ENCODE measurements at regions not wholly inside any gene's neighbourhood (a gene's known extent, or its start where the extent isn't known, plus 50 kb on each side); places are given as distances from the start of the nearest gene placed in this dataset.

DNA sequence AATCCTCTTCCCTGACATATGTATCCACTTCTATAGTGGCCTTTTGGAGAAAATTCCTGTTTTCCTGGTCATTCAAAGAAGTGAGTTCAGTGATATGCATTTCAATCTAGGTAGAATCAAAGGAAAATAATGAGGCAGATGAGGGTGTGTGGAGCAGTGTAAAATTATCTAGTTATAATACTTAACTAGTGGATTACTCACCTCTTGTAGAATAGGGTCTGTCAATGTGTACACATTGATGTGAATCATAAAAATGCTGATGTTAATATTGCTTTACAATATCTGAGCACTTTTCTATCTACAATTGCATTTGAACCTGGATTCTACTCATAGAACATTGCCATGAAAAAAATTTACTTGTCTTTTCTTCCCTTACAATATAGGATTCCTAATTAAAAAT, 293.5 kb downstream of the GBA3 start:
- H3K27ac ChIP-seq (ENCODE audit: low read length in 2 of 2): no peak overlapping the region
- ChIA-PET POLR2A (no interaction called here), CTCF (no interaction called here)
- Mint-ChIP-seq H3K4me3 (no peak overlapping the region), H3K27me3 (no peaks in the 10 kb centered on the region), H3K27ac (no peak overlapping the region), H3K9me3 (ENCODE audit: insufficient read depth) (peaks cover 2% of the 10 kb centered on the region), H3K4me1 (no peaks in the 10 kb centered on the region)
- H3K4me2 ChIP-seq (replicated peaks; ENCODE audit: low read depth, low read length, poor library complexity, severe bottlenecking): no peak overlapping the region
- no peak for DNase-seq
- intact Hi-C loops (cut with micrococcal nuclease): no loop called here
- no peak overlapping the region for H3K9ac ChIP-seq (ENCODE audit: low read length)
- no peaks in the 10 kb centered on the region for H4K20me1 ChIP-seq (ENCODE audit: control insufficient read depth, insufficient read depth, low read length, poor library complexity, severe bottlenecking)
- no peaks in the 10 kb centered on the region for H3K27me3 ChIP-seq (replicated peaks in 1 of 4; ENCODE audit: control extremely low read depth in 1 of 4, control insufficient read depth in 3 of 4, insufficient read depth in 4 of 4, low read length in 3 of 4)
- H3K79me2 ChIP-seq (ENCODE audit: control insufficient read depth, insufficient read depth, low read length): no peaks in the 10 kb centered on the region
- H3K4me3 ChIP-seq (ENCODE audit: control extremely low read depth in 1 of 5, extremely low read depth in 1 of 5, insufficient read depth in 1 of 5, low read depth in 2 of 5, low read length in 4 of 5): no peak overlapping the region
- no peaks in the 10 kb centered on the region for H3K4me1 ChIP-seq (ENCODE audit: control insufficient read depth in 2 of 2, insufficient read depth in 2 of 2, low read length in 2 of 2)
- peaks cover 0 to 1% (median 0%) of the 10 kb centered on the region in 3 donors for H3K9me3 ChIP-seq (ENCODE audit: control extremely low read depth in 1 of 3, control insufficient read depth in 2 of 3, insufficient read depth in 1 of 3, low read length in 2 of 3)
- no peaks in the 10 kb centered on the region for H3K36me3 ChIP-seq (replicated peaks in 1 of 2; ENCODE audit: control extremely low read depth in 1 of 2, control insufficient read depth in 1 of 2, extremely low read depth in 1 of 2, insufficient read depth in 2 of 2, low read length in 1 of 2)
- no peak for TF ChIP-seq EZH2 (IDR thresholded peaks at IDR 0.05; ENCODE audit: borderline replicate concordance, insufficient read depth, low read depth, low read length, poor library complexity, severe bottlenecking)
- TF ChIP-seq, protein P1, sequence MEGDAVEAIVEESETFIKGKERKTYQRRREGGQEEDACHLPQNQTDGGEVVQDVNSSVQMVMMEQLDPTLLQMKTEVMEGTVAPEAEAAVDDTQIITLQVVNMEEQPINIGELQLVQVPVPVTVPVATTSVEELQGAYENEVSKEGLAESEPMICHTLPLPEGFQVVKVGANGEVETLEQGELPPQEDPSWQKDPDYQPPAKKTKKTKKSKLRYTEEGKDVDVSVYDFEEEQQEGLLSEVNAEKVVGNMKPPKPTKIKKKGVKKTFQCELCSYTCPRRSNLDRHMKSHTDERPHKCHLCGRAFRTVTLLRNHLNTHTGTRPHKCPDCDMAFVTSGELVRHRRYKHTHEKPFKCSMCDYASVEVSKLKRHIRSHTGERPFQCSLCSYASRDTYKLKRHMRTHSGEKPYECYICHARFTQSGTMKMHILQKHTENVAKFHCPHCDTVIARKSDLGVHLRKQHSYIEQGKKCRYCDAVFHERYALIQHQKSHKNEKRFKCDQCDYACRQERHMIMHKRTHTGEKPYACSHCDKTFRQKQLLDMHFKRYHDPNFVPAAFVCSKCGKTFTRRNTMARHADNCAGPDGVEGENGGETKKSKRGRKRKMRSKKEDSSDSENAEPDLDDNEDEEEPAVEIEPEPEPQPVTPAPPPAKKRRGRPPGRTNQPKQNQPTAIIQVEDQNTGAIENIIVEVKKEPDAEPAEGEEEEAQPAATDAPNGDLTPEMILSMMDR (IDR thresholded peaks at IDR 0.05): no peak
- ATAC-seq (ENCODE audit: low read depth): no peak
- H2AFZ ChIP-seq (ENCODE audit: insufficient read depth, low read depth, low read length, poor library complexity, severe bottlenecking): no peak overlapping the region

DNA sequence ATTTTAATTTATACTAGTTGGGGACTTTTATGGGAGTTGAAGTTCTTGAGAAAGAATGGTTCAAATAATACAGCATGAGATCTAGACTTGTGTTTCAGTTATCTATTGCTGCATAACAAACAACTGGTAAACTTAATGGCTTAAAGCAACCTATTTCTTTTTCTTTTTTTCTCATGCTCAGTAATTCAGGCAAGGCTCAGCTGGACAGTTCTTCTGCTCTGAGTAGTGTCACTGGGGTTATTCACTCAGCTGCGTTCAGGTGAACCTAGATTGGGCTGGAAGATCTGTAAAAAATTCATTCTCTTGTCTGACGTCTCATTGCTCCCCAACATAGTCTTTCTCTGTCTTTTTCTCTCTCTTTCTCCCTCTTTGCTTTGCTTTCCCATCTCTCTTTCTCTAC, 291.7 kb downstream of the GBA3 start:
- Mint-ChIP-seq H3K9me3 (ENCODE audit: insufficient read depth) (peaks cover 6% of the 10 kb centered on the region), H3K27me3 (no peaks in the 10 kb centered on the region), H3K4me3 (no peak overlapping the region), H3K27ac (no peak overlapping the region), H3K4me1 (no peaks in the 10 kb centered on the region)
- intact Hi-C loops (cut with micrococcal nuclease): no loop called here
- Histone ChIP-seq H4K20me1 (ENCODE audit: control insufficient read depth, insufficient read depth, low read length, poor library complexity, severe bottlenecking) (no peaks in the 10 kb centered on the region), H2AFZ (ENCODE audit: insufficient read depth, low read depth, low read length, poor library complexity, severe bottlenecking) (no peak overlapping the region), H3K9me3 (ENCODE audit: control extremely low read depth in 1 of 3, control insufficient read depth in 2 of 3, insufficient read depth in 1 of 3, low read length in 2 of 3) (peaks cover 0 to 2% (median 1%) of the 10 kb centered on the region in 3 donors), H3K4me1 (ENCODE audit: control insufficient read depth in 2 of 2, insufficient read depth in 2 of 2, low read length in 2 of 2) (no peaks in the 10 kb centered on the region), H3K4me3 (ENCODE audit: control extremely low read depth in 1 of 5, extremely low read depth in 1 of 5, insufficient read depth in 1 of 5, low read depth in 2 of 5, low read length in 4 of 5) (no peak overlapping the region), H3K36me3 (replicated peaks in 1 of 2; ENCODE audit: control extremely low read depth in 1 of 2, control insufficient read depth in 1 of 2, extremely low read depth in 1 of 2, insufficient read depth in 2 of 2, low read length in 1 of 2) (no peaks in the 10 kb centered on the region), H3K79me2 (ENCODE audit: control insufficient read depth, insufficient read depth, low read length) (no peaks in the 10 kb centered on the region), H3K27me3 (replicated peaks in 1 of 4; ENCODE audit: control extremely low read depth in 1 of 4, control insufficient read depth in 3 of 4, insufficient read depth in 4 of 4, low read length in 3 of 4) (no peaks in the 10 kb centered on the region), H3K9ac (ENCODE audit: low read length) (no peak overlapping the region), H3K27ac (ENCODE audit: low read length in 2 of 2) (no peak overlapping the region), H3K4me2 (replicated peaks; ENCODE audit: low read depth, low read length, poor library complexity, severe bottlenecking) (no peak overlapping the region)
- WGBS (ENCODE audit: insufficient coverage): no CpG with 5 or more reads among the region's 2 CpGs
- TF ChIP-seq, protein P1 (IDR thresholded peaks at IDR 0.05): no peak
- no peak for TF ChIP-seq EZH2 (IDR thresholded peaks at IDR 0.05; ENCODE audit: borderline replicate concordance, insufficient read depth, low read depth, low read length, poor library complexity, severe bottlenecking)
- DNase-seq: no peak
- POLR2A ChIA-PET: no interaction called here
- CTCF ChIA-PET: no interaction called here
- ATAC-seq (ENCODE audit: low read depth): no peak
